K562 (cell line): ENCODE measurements at regions not wholly inside any gene's neighbourhood (a gene's known extent, or its start where the extent isn't known, plus 50 kb on each side); places are given as distances from the start of the nearest gene placed in this dataset.

Experiments
- CAMTA2 ChIP-seq: fragments of 250-450 bp; sonication (Bioruptor Pico); conservative IDR thresholded peaks from 2 replicates; pipeline ENCODE4 v1.5.1; 2022
- FOXA1 ChIP-seq: fragments of 450-650 bp; IDR thresholded peaks from 2 replicates; pipeline ENCODE4 v1.6.1; 2016; ENCODE audit warnings: mild to moderate bottlenecking, borderline replicate concordance
- GATA2 ChIP-seq: sonication (generic); formaldehyde crosslinking; IDR thresholded peaks from 2 replicates; pipeline ENCODE4 v1.4.0; 2020; ENCODE audit warnings: mild to moderate bottlenecking, missing genetic modification reagents
- L3MBTL2 ChIP-seq: fragments of 450-650 bp; IDR thresholded peaks from 2 replicates; pipeline ENCODE4 v1.6.1; 2016; ENCODE audit warnings: mild to moderate bottlenecking, moderate library complexity
- ZFP36 ChIP-seq: fragments of 150-350 bp; IDR thresholded peaks from 2 replicates; pipeline ENCODE4 v1.6.1; 2018; ENCODE audit warnings: low read length, low read depth; ENCODE audit not compliant: partially characterized antibody
- ZKSCAN1 ChIP-seq: fragments of 150-350 bp; IDR thresholded peaks from 2 replicates; pipeline ENCODE4 v1.6.1; 2016; ENCODE audit warnings: low read depth, low read length
- ZNF143 ChIP-seq: sonication (generic); formaldehyde crosslinking; IDR thresholded peaks from 2 replicates; pipeline ENCODE4 v1.9.0; 2022; ENCODE audit warnings: mild to moderate bottlenecking, missing genetic modification reagents
- ZNF175 ChIP-seq: fragments of 200-800 bp; sonication (Bioruptor generic); IDR thresholded peaks from 2 replicates; pipeline ENCODE4 v1.6.1; 2016; ENCODE audit warnings: low read depth, mild to moderate bottlenecking, missing genetic modification characterization, missing compliant biosample characterization
- ZNF24 ChIP-seq: fragments of 450-650 bp; IDR thresholded peaks from 2 replicates; pipeline ENCODE4 v1.6.1; 2016
- TF ChIP-seq, protein P1 (sequence below), 3 experiments: IDR thresholded peaks in 2 of 3; conservative IDR thresholded peaks in 1 of 3; 2 replicates each; pipeline ENCODE4 v1.5.1; 2011 to 2012; ENCODE audit warnings: low read length in 3 of 3, mild to moderate bottlenecking in 3 of 3, control low read depth in 2 of 3, improper control_type of control experiment in 1 of 3, inconsistent platforms in 1 of 3, low read depth in 1 of 3, mixed read lengths in 1 of 3, moderate library complexity in 1 of 3; ENCODE audit not compliant: insufficient read depth in 2 of 3
- TF ChIP-seq, protein P2 (sequence below): sonication (generic); formaldehyde crosslinking; IDR thresholded peaks from 2 replicates; pipeline ENCODE4 v1.8.1; 2023; ENCODE audit warnings: mild to moderate bottlenecking, missing genetic modification reagents
- TF ChIP-seq, protein P3 (sequence below): sonication (generic); formaldehyde crosslinking; IDR thresholded peaks from 2 replicates; pipeline ENCODE4 v1.5.0; 2020; ENCODE audit warnings: missing genetic modification reagents

DNA sequence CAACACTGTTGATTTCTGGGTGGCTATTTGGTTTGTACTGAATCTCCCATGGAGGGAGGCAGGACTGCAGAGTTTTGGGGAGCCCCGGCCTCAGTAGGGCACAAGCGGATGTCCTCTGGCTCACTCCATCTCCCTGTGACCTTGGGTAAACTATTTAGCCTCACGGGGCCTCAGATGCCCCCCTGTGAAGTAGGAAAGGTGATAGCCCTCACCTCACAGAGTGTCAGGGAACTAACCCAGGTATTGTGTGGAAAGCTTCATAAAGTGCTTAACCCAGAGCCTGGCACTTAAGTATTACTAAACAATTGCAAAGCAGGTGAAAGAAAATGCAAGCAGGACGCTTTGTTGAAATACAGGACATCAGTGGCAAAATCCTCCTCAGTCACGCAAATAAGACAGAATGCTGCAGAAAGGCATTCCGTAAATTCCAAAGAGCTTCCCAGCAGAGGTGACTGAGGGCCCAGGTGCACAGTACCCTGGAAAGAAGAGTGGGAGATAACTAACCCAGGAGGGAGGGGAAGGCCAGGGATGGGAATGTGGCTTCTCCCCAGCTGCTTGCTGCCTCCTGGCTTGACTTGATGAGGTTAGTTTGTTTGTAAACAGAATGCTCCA is 436.3 kb downstream of the PRDM2 start:
- TF ChIP-seq ZNF175 (CRISPR knock-in tag): no peak
- no peak for TF ChIP-seq ZNF143 (CRISPR knock-in tag)
- no peak for TF ChIP-seq FOXA1
- TF ChIP-seq, protein P1, sequence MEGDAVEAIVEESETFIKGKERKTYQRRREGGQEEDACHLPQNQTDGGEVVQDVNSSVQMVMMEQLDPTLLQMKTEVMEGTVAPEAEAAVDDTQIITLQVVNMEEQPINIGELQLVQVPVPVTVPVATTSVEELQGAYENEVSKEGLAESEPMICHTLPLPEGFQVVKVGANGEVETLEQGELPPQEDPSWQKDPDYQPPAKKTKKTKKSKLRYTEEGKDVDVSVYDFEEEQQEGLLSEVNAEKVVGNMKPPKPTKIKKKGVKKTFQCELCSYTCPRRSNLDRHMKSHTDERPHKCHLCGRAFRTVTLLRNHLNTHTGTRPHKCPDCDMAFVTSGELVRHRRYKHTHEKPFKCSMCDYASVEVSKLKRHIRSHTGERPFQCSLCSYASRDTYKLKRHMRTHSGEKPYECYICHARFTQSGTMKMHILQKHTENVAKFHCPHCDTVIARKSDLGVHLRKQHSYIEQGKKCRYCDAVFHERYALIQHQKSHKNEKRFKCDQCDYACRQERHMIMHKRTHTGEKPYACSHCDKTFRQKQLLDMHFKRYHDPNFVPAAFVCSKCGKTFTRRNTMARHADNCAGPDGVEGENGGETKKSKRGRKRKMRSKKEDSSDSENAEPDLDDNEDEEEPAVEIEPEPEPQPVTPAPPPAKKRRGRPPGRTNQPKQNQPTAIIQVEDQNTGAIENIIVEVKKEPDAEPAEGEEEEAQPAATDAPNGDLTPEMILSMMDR (IDR thresholded peaks at IDR 0.05 in 2 of 3, conservative IDR thresholded peaks at IDR 0.05 in 1 of 3; ENCODE audit: insufficient read depth in 2 of 3, low read depth in 1 of 3, low read length in 3 of 3): no peak
- no peak for TF ChIP-seq ZNF24
- no peak for TF ChIP-seq L3MBTL2
- TF ChIP-seq, protein P2, sequence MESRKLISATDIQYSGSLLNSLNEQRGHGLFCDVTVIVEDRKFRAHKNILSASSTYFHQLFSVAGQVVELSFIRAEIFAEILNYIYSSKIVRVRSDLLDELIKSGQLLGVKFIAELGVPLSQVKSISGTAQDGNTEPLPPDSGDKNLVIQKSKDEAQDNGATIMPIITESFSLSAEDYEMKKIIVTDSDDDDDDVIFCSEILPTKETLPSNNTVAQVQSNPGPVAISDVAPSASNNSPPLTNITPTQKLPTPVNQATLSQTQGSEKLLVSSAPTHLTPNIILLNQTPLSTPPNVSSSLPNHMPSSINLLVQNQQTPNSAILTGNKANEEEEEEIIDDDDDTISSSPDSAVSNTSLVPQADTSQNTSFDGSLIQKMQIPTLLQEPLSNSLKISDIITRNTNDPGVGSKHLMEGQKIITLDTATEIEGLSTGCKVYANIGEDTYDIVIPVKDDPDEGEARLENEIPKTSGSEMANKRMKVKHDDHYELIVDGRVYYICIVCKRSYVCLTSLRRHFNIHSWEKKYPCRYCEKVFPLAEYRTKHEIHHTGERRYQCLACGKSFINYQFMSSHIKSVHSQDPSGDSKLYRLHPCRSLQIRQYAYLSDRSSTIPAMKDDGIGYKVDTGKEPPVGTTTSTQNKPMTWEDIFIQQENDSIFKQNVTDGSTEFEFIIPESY (CRISPR knock-in tag): no peak
- TF ChIP-seq ZKSCAN1: no peak
- TF ChIP-seq, protein P3, sequence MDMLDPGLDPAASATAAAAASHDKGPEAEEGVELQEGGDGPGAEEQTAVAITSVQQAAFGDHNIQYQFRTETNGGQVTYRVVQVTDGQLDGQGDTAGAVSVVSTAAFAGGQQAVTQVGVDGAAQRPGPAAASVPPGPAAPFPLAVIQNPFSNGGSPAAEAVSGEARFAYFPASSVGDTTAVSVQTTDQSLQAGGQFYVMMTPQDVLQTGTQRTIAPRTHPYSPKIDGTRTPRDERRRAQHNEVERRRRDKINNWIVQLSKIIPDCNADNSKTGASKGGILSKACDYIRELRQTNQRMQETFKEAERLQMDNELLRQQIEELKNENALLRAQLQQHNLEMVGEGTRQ (CRISPR knock-in tag): no peak
- no peak for TF ChIP-seq CAMTA2
- TF ChIP-seq ZFP36: no peak
- no peak for TF ChIP-seq GATA2
